ENCODE measurements at regions not wholly inside any gene's neighbourhood (a gene's known extent, or its start where the extent isn't known, plus 50 kb on each side); places are given as distances from the start of the nearest gene placed in this dataset.

GRCh38 chr11:91927448-91927847 lies 297.2 kb upstream of the FAT3 start:
- intact Hi-C loops (cut with DNase I; ENCODE audit: low total_unique reads) = no loop called here
- TF ChIP-seq CTCF (IDR thresholded peaks at IDR 0.05) (no peak), POLR2A (IDR thresholded peaks at IDR 0.05) (no peak)

GRCh38 chr11:91926965-91927364 lies 297.7 kb upstream of the FAT3 start:
- Histone ChIP-seq H3K4me1 (no peaks in the 10 kb centered on the region), H3K27me3 (no peaks in the 10 kb centered on the region), H3K4me3 (no peak overlapping the region), H3K27ac (no peak overlapping the region), H3K36me3 (no peaks in the 10 kb centered on the region), H3K9me3 (no peaks in the 10 kb centered on the region)
- DNase-seq = peak in 1 of 2 donors; percentile 20
- no peak for TF ChIP-seq POLR2A (IDR thresholded peaks at IDR 0.05)
- TF ChIP-seq CTCF (IDR thresholded peaks at IDR 0.05) = no peak
- intact Hi-C loops (cut with DNase I; ENCODE audit: low total_unique reads) = no loop called here

More at GRCh38 chr11:91927448-91927847, 297.2 kb upstream of the FAT3 start:
- H3K27ac ChIP-seq = no peak overlapping the region
- H3K9me3 ChIP-seq = no peaks in the 10 kb centered on the region
- H3K36me3 ChIP-seq = no peaks in the 10 kb centered on the region
- H3K4me1 ChIP-seq = no peaks in the 10 kb centered on the region
- DNase-seq = no peak
- no peak overlapping the region for H3K4me3 ChIP-seq
- no peaks in the 10 kb centered on the region for H3K27me3 ChIP-seq

- Histone ChIP-seq H3K9me3 (no peaks in the 10 kb centered on the region), H3K4me1 (no peaks in the 10 kb centered on the region), H3K36me3 (no peaks in the 10 kb centered on the region), H3K4me3 (no peak overlapping the region), H3K27ac (no peak overlapping the region), H3K27me3 (no peaks in the 10 kb centered on the region)
- no peak for TF ChIP-seq POLR2A (IDR thresholded peaks at IDR 0.05)
- no peak for TF ChIP-seq CTCF (IDR thresholded peaks at IDR 0.05)
- intact Hi-C loops (cut with DNase I; ENCODE audit: low total_unique reads) = no loop called here
- DNase-seq = no peak
Observed at GRCh38 chr11:91922846-91923245, 301.8 kb upstream of the FAT3 start.

GRCh38 chr11:91921974-91922373 lies 302.6 kb upstream of the FAT3 start:
- no peak for TF ChIP-seq POLR2A (IDR thresholded peaks at IDR 0.05)
- TF ChIP-seq CTCF (IDR thresholded peaks at IDR 0.05) = no peak
- intact Hi-C loops (cut with DNase I; ENCODE audit: low total_unique reads) = no loop called here
- Histone ChIP-seq H3K27me3 (no peaks in the 10 kb centered on the region), H3K4me3 (no peak overlapping the region), H3K4me1 (no peaks in the 10 kb centered on the region), H3K9me3 (no peaks in the 10 kb centered on the region), H3K27ac (no peak overlapping the region), H3K36me3 (no peaks in the 10 kb centered on the region)
- DNase-seq = no peak

GRCh38 chr11:91913407-91913806 lies 311.2 kb upstream of the FAT3 start:
- no peak overlapping the region for H3K4me3 ChIP-seq

More at GRCh38 chr11:91913407-91913806, 311.2 kb upstream of the FAT3 start:
- no peak for DNase-seq
- no peaks in the 10 kb centered on the region for H3K4me1 ChIP-seq
- no peaks in the 10 kb centered on the region for H3K36me3 ChIP-seq
- TF ChIP-seq CTCF (IDR thresholded peaks at IDR 0.05) = no peak
- TF ChIP-seq POLR2A (IDR thresholded peaks at IDR 0.05) = no peak
- H3K27ac ChIP-seq = no peak overlapping the region
- no peaks in the 10 kb centered on the region for H3K27me3 ChIP-seq
- no peaks in the 10 kb centered on the region for H3K9me3 ChIP-seq
- intact Hi-C loops (cut with DNase I; ENCODE audit: low total_unique reads) = no loop called here
